ENCODE measurements at regions not wholly inside any gene's neighbourhood (a gene's known extent, or its start where the extent isn't known, plus 50 kb on each side); places are given as distances from the start of the nearest gene placed in this dataset.

GRCh38 chr2:171244466-171244969, 83.8 kb upstream of the TLK1 start:
- no peak for TF ChIP-seq CTCF (IDR thresholded peaks at IDR 0.05; ENCODE audit: poor library complexity, severe bottlenecking)
- no peak for TF ChIP-seq TAF1 (IDR thresholded peaks at IDR 0.05; ENCODE audit: low read depth)
- TF ChIP-seq POLR2AphosphoS5 (IDR thresholded peaks at IDR 0.05) = no peak
- no peak for TF ChIP-seq MXI1 (conservative IDR thresholded peaks at IDR 0.05; ENCODE audit: poor library complexity, severe bottlenecking)
